GM21825 (cell line): ENCODE measurements at regions not wholly inside any gene's neighbourhood (a gene's known extent, or its start where the extent isn't known, plus 50 kb on each side); places are given as distances from the start of the nearest gene placed in this dataset.

Source experiments
- ATAC-seq: cut with Tn5 transposase; IDR thresholded peaks from one replicate; pipeline ENCODE4 v1.9.1; 2021; ENCODE audit warnings: mild to moderate bottlenecking, moderate library complexity; ENCODE audit not compliant: unreplicated experiment

DNA sequence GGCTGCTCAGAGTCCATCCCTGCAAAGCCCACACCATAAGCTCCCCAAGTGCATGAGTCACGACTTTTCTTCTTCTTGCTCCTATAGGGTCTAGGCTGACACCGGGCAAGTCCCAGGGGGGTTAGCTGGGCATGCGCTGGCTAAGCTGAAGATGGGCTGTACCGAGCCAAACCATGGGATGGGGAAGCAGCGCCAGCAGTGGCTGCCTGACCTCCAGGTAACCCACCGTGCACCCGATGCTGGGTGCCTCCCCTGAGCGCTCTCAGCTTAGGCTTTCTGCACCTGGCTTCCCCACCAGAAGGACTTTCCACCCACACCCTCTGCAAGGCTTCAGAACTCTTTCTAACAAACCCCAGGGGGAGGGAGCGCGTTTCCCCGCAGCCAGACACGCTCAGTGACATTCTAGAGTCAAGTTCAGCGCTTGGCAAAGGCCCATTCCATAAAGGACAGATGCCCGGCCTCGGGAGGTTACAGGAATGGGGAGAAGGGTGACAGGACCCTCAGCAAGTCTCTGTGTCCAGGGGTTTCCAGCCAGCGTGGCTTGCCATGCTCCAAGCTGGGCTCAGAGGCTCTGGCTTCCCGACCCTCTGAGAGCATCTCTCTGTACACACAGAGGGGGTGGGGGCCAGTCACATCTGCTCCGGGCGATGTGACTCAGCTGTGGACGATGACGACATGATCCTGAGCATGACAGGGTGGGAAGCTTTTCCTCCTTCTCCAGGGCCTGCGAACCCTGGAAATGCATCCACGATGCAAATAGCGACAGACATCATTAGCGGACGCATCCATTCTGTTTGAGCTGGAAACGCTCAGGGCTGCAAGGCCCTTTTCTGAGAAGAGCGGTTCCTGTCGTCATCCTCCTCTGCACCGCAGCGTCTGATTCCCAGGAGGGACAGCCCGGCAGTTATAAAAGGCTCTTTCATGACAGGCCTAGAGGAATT is 107.8 kb downstream of the SIK1 start:
- peak; percentile 65 for ATAC-seq

DNA sequence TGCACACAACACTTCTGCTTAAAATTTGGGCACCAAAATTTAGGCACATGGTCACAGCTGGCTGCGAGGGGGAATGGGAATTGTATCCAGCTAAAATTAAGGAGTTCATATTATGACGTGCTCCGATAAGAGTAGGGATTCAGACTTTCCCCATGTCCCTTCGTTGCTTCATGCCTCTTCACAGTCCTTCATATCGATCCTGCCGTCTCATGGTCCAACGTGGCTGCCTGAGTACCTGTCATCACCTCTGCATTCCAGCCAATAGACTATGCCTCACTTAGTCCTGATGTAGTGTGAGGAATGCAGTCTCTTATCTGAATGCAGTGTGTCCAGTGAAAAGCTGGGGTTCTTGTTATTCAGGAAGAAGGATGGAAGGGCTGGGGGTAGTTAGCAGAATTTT is 108.6 kb downstream of the SIK1 start:
- ATAC-seq, result no peak

DNA sequence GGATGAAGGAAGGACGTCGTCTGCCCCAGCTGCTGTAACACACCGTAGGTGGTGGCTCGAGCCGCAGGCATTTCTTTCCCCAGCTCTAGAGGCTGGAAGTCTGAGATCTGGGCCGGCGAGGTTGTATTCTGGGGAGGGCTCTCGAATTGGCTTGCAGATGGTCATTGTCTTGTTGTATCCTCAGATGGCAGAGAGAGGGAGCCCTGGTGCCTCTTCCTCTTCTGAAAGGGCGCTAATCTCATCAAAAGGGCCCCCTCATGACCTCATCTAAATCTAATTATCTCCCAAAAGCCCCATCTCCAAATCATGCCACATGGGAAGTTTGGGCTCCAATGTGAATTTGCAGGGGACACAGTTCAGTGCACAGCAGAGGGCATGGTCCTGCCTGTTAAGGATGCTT is 109.0 kb downstream of the SIK1 start:
- no peak for ATAC-seq

DNA sequence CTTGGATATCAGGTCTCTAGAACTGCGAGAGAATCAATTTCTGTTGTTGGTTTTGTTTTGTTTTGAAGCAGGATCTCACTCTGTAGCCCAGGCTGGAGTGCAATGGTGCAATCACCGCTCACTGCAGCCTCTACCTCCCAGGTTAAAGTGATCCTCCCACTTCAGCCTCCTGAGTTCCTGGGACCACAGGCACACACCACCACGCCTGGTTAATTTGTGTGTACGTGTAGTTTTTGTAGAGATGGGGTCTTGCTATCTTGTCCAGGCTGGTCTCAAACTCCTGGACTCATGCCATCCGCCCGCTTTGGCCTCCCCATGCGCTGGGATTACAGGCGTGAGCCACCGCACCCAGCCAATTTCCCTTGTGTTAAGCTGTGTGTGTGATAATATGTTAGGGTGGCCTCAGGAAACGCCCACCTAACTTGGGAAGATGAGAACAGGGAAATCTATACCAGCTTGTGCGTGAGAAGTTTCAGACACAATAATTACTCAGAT is 109.6 kb downstream of the SIK1 start:
- no peak for ATAC-seq

DNA sequence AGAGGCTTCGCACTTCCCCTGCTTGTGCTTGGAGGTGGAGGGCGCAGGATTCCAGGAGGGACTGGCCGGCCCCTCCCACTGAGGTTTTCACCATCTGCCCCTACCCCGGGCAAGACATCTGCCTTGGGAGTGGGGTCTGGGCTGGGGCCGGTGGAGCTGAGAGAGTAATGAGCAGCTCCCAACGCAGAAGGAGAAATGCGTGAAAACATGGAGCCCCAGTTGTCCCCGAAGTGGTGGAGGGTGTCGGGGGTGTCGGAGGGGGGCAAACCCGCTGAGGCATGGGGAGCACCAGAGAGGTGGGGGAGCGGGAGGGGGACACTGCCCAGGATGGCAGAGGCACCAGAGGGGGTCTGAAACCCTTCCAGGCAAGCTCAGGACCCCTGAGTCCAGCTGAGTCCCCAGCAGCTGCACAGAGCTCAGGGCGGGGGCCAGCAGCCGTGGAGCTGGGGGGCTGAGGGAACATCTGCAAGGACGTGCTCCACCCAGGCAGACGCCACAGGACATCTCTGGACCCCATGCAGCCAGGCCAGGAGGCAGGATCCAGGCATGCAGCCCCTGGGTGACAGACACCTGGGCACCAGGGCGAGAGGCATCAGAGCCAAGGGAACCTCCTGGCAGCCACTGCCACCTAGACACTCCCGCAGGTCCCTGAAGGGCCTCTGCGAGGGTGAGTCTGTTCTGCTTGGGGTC is 110.6 kb downstream of the SIK1 start:
- ATAC-seq, result no peak

DNA sequence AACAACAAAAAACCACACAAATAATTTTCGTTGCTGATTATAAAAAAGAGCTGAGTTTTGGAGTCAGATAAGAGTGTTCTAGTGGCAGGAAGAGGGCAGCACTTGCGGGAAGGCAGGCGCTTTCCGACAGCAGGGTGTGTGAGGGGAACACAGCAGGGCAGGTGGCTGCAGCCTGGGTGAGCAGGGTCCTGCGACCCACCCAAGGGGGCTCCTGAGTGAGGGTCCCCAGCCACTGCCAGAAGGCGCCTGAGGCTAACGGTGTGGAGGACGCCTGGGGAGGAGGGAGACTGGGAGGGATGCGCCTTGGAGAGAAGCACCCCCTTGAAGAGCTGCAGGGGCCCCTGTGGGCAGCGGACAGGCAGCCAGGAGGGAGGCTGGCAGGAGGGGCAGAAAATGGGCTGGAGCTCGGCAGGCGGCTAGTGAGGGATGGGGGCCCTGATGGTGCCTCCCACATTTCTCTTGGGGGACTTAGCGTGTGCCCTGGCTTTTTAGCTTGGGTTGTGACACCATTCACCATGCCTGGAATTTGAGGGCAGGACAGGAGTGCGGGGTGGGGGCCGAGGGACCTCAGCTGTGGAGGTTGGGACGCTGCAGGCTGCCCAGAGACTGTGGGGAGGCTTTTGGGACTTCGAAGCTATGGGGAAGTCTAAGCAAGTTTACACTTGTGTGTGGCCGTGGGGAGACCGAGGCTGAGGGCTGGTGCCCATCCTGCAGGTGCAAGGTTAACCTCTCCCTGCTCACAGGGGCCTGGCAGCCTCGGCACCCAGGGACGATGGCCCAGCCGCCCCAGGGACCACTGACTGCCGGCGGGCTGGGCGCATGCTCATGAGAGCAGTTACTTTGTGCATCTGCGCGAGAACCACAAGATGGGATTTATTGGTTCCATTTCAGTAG is 111.4 kb downstream of the SIK1 start:
- ATAC-seq, result no peak

DNA sequence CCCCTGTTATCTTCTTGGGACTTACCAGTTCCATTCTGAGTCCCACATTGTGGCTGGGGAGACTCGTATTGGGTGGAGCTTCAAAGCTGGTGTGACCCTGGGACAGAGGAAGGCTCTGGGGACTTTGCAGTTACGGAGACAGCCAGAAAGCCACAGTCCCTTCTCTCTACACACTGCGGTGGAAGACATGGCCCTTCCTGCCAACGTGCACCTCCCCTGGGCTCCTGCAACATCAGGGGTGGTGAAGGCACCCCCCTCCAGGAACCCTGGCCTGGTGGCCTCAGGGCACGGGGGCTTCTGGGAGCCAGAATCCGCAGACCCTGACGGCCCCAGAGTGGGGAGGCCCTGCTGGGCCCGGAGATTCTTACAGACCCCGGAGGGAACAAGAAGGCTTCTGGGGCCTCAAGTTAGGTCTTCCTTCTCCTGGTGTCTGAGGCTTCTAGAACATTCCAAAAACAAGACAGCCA is 113.0 kb downstream of the SIK1 start:
- ATAC-seq, result no peak

DNA sequence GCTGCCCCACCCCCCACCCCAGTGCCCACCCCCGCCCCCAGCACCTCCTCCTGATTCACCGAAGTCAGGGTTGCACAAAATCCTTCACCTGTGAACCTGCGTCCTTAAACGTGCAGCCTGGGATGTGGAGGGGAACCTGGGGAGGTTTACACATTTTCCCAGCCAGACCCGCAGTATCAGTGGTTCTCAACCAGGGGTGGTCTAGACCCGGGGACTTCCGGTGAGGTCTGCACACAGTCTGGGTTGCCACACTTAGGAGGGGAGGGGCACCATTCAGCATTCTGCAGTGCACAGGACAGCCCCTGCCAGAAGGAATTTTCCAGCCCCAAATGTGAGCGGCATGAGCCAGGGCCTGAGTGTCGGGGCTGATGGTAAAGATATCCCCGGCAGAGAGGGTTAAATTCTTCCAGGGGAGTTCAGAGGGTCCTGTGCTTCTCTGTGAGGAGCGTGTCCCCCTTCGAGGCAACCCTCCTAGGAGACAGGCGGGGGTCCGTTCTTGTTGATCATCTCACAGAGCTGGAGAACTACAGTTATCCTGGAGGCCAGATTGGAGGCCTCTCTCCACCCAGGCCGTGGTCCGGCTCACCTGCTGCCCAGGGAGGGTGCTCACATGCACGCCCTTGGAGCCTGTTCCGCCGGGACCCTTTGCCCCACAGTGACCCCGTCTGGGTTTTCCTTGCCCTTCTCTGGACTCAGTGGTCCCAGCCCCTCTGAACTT is 113.6 kb downstream of the SIK1 start:
- ATAC-seq, result no peak

DNA sequence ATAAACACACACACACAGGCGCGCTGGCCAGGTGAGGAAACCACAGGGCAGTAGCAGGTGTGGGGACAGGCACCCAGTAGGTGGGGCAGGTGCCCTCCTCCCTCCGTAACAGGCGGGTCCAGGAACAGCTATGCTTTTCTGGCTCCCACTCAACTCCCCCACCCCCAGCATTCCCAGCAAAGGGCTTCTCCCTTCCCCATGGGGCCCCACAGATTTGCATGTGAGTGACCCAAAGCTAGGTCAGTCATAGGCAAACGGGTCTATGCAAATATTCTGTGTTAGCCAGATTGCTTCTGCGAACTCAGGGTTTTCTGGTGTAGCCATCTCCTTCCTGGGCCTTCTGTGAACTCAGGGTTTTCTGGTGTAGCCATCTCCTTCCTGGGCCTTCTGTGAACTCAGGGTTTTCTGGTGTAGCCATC is 114.2 kb downstream of the SIK1 start:
- no peak for ATAC-seq

DNA sequence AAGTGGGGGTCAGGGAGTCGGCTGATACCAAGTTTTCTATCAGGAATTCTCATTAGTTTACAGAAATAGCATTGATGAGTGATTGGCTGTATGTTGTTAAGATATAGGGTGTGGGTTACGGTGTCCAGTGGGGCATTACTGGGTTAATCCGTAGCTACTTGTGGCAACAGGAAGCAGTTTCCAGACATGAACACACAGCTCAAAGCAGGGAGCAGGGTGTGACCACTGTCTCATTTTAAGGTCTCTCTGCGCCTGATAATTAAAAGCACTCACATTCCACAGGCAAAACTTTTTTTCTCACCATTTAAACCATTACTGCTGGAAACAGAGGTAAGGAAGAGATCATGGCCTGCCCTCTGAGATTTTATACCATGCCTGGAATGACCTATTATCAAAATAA is 114.9 kb downstream of the SIK1 start:
- no peak for ATAC-seq

DNA sequence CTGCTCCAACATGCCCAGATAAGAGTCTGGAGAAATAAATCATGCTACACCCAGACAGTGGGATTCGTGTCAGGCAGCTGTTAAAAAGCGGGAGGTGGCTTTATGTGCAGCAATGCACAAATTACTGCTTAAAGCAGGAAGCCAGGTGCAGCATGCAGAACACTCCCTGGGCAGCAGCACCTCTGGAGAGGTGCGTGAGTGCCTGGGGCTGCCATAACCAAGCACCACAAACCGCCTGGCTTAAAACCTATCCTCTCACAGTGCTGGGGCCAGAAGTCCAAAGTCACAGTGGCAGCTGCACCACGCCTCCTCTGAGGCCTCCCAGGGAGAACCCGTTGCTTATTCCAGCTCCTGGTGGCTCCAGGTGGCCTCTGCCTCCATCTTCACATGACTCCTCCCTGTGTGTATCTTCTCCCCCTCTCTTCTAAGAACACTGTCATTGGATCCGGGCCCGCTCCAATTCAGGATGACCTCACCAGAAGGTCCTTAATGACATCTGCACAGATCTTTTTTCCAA is 115.6 kb downstream of the SIK1 start:
- ATAC-seq, result no peak

DNA sequence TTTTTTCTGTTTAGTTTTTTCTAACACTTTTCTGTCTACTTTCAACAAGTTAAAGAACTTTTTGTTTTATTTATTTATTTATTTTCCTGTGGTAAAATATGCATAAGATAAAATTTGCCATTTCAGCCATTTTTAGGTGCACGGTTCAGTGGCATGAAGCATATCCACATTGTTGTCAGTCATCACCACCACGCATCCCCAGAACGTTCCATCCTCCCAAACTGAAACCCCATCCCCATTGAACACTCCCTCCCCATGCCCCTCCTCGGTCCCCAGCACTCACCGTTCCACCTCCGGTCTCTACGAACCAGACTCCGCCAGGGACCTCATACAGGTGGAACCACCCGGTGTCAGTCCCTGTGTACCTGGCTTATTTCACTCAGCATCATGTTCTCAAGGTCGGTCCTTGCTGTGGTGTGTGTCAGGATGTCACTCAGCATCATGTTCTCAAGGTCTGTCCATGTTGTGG is 118.1 kb downstream of the SIK1 start:
- no peak for ATAC-seq

DNA sequence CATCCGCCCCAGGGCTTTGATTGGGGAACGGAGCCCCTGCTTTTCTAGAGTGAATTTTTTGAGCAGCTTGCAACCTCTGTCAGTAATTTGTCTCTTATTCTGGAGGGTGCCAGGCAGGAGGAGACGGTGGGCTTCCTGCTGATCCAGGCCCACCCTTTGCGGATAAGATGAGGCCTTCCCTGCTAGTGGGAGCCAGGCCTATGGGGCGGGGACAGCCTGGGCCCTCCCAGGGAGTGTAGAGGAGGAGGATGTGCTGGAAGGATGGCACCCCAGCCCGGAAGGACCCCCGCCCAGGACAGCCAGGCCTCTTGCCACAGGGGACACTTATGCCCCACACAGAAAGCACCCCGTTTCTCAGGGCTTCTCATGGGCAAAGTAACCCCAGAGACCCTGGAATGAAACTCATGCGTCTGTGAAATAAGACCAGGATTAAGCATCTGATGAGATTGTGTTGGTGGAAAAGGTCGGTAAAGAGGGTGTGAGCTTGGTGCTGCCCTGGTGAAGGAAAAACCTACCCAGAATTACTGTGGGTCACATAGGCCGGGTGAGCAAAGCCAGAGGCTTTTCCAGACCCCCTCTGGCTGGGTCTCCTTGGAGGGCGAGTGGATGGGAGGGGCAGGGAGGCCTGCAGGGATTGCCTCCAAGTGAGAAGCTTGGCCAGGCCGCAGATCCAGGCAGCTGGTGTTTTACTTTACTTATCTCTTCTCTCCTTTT is 118.7 kb downstream of the SIK1 start:
- ATAC-seq, result no peak

DNA sequence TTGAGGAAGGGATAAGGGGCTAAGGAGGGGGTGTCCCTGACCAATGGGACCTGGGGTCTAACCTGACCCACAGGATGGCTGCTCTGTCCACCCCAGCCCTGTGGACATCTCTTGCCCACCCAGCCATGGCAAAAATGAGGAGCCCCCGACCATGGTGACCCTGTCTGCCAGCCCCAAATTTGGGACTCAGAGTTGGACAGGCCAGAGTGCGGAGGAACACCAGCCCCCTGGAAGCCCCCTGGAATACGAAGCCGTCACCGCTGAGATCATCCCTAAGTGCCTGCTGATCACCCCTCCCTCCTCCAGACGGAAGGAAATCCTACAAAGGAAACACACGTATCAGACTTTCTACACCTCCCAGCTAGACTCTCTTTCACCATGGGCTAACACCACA is 119.3 kb downstream of the SIK1 start:
- ATAC-seq, result no peak

DNA sequence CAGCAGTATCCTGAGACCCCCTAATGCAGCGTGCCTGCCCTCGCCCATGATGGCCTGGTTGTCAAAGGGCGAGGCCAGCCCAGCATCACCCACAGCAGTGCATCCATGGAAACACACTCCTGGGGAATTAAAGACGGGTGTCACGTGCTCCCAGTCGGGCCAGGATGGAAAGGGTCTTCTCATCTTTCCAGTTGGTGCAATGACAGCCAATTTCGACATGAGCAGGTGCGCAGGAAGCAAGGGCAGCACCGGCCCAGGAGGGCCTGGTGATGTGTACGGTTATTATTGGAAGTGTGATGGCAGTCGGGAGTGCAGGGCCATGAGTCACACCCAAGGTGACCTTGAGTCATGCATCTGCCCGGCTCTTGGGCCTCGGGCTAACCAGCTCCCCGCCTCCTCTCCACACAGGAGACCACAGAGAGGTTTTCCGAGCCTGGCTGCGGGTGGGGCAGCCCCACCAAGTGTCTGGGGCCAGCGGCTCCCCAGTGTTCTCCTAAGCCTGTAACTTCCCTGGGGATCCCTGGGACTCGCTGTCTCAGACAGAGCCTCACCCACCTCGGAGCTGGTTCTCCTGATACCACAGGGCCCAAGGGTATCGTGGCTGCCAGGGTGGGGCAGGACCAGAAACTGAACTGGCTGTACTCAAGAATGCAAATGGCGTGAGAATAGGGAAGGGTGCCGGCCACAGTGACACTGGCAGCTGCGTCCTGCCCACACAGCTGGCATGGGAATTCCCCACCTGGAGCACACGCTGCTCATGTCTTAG is 119.8 kb downstream of the SIK1 start:
- ATAC-seq, result peak; percentile 46

DNA sequence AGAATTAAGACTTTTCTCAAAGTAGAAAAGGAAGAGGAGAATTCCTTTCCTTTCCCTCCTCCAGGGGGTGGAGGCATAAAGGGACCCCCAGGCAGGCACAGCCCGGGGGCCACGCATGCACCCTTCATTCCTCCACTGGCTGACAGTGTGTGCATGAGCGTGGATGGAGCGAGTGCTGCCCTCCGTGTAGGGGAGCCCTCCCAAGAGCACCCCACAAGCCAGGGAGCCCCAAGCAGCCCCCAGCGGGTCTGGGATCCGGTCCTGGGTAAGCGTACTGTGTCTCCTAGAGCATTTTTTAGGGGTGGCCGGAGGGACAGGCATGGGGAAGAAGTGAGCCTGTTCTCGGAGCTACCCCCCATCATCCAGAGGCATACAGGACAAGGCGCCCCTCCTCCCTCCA is 120.5 kb downstream of the SIK1 start:
- no peak for ATAC-seq

DNA sequence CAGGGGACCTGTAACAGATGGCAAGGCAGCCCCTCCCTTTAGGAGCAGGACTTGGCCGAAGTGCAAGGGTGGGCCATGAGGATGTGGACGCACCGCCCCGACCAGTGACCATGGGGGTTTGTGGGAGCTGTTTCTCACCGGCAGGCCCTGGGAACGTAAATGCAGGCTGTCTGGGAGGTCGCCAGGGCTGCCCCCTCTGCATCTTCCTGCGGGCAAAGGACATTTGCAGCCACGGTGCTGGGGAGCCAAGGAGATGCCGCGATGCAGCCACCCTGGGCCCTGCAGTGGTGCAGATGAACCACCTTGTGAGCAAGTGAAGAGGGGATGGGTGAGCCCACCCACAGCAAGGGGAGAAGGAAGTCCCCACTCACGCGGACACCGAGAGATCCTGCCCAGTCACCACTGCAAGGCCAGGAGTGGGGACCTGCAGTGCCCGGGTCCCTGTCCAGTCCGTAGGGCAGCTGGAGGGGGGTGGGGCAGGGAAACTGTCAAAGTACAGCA is 121.1 kb downstream of the SIK1 start:
- no peak for ATAC-seq

DNA sequence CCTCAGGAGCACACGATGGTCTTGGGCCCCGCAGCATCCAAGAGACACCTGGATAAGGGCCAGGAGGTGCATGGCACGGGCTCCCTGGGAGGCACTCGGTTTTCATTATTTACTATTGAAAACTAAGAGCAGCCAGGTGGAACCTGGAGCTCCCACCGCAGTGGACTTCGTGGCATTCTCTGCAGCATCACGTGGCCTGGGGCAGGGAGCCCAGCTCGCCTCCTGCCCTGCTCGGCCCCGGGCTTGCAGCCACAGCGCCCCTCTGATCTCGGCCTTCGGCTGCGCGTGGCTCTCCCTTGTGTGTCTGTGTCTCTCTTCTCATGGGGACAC is 121.6 kb downstream of the SIK1 start:
- ATAC-seq, result no peak
